Stomach (tissue), 8 donors: ENCODE measurements at regions not wholly inside any gene's neighbourhood (a gene's known extent, or its start where the extent isn't known, plus 50 kb on each side); places are given as distances from the start of the nearest gene placed in this dataset.

ENCODE experiments used
- DNase-seq, 2 donors: peaks; one replicate each; pipeline versions ENCODE4 v3.0.0 to v3.0.0-alpha.2; 2013 to 2019
- H3K27ac ChIP-seq, 5 donors: fragments of 200-600 bp in 4 of 5; sonication (generic) in 4 of 5; one replicate each; pipeline ENCODE4 v1.5.1; 2013 to 2019; ENCODE audit warnings: mild to moderate bottlenecking in 1 of 5, moderate library complexity in 1 of 5
- H3K27me3 ChIP-seq, 3 donors: fragments of 200-600 bp; sonication (generic); one replicate each; pipeline ENCODE4 v1.5.1; 2017 to 2019; ENCODE audit warnings: mixed run types in 1 of 3
- H3K36me3 ChIP-seq, 4 donors: fragments of 200-600 bp; sonication (generic); 1 replicate in 3 of 4; 2 replicates in 1 of 4; pipeline ENCODE4 v1.5.1; 2016 to 2019
- H3K4me1 ChIP-seq, 4 donors: fragments of 200-600 bp; sonication (generic); one replicate each; pipeline ENCODE4 v1.5.1; 2016 to 2019
- H3K4me3 ChIP-seq, 4 donors: fragments of 200-600 bp; sonication (generic) in 3 of 4; one replicate each; pipeline ENCODE4 v1.5.1; 2016 to 2019; ENCODE audit warnings: mild to moderate bottlenecking in 1 of 4
- H3K9me3 ChIP-seq, 4 donors: fragments of 200-600 bp; sonication (generic); one replicate each; pipeline ENCODE4 v1.5.1; 2016 to 2019
- EP300 ChIP-seq: sonication (generic); formaldehyde crosslinking; IDR thresholded peaks from one replicate; pipeline ENCODE4 v1.6.1; 2017; ENCODE audit warnings: antibody characterized with exemption
- POLR2A ChIP-seq, 4 donors: fragments of 450-650 bp; IDR thresholded peaks; one replicate each; pipeline ENCODE4 v1.6.1; 2016; ENCODE audit warnings: antibody characterized with exemption in 4 of 4, control low read depth in 2 of 4, mild to moderate bottlenecking in 1 of 4, moderate library complexity in 1 of 4
- POLR2AphosphoS5 ChIP-seq, 3 donors: sonication (generic); formaldehyde crosslinking; IDR thresholded peaks; one replicate each; pipeline ENCODE4 v1.6.1; 2016; ENCODE audit warnings: antibody characterized with exemption in 3 of 3
- WGBS, 5 donors: extraction: QIAGEN DNeasy Blood & Tissue Kit in 3 of 5; methylation state at CpG; one replicate each; pipeline versions ENCODE4 v1.1.5 to v1.1.7; 2013 to 2018; 5-methylcytosine and 5-hydroxymethylcytosine counted together
- intact Hi-C: fragments of 100-400 bp; cut with DNase I; formaldehyde crosslinking; loops from one replicate; pipeline ENCODE4 v1.15.1; 2023; ENCODE audit warnings: low total_unique reads
- small RNA-seq, 4 donors: library from RNA; depleted of rRNA; stranded (forward); fragments of <200 nt; gene quantifications; one replicate each; pipeline ENCODE3, GENCODE V24; 2016
- TF ChIP-seq, protein P1 (sequence below), 7 experiments: fragments of 450-650 bp in 4 of 7; fragments of 200-600 bp in 3 of 7; sonication (generic) in 3 of 7; IDR thresholded peaks; one replicate each; pipeline ENCODE4 v1.5.1; 2016 to 2019; ENCODE audit warnings: antibody characterized with exemption in 7 of 7, control low read depth in 2 of 7, mild to moderate bottlenecking in 1 of 7
- donor health status: healthy with polysubstance abuse.
- donor health status: Bipolar disorder and iron deficiency.
- donor health status: healthy.

DNA sequence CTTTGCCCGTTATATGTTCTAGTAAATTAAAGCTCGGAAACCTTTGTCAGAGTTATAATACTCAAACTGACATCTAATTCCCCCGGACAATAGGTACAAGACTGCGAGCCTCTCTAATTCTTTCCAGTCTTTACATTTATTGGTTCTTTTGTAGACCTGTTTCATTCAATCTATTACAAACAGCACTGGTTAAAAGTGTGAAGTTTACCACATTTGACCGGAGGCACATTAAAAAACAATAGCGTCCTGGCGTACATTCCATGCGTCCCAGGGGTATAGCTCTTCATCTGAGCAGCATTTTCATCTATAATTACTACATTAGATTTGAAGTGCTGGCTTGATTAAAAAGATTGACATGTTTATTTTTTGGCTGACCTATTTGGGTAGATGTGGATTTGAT, 49.9 kb upstream of the TENM3 start:
- WGBS, 5 donors = 88 to 91% (median 89%) methylated on average over 8 of the region's 8 CpGs
- no peak for DNase-seq

More for the DNA sequence above, 49.9 kb upstream of the TENM3 start:
- H3K9me3 ChIP-seq = no peaks in the 10 kb centered on the region
- no peak overlapping the region for H3K27ac ChIP-seq
- no peaks in the 10 kb centered on the region for H3K36me3 ChIP-seq
- TF ChIP-seq, protein P1, sequence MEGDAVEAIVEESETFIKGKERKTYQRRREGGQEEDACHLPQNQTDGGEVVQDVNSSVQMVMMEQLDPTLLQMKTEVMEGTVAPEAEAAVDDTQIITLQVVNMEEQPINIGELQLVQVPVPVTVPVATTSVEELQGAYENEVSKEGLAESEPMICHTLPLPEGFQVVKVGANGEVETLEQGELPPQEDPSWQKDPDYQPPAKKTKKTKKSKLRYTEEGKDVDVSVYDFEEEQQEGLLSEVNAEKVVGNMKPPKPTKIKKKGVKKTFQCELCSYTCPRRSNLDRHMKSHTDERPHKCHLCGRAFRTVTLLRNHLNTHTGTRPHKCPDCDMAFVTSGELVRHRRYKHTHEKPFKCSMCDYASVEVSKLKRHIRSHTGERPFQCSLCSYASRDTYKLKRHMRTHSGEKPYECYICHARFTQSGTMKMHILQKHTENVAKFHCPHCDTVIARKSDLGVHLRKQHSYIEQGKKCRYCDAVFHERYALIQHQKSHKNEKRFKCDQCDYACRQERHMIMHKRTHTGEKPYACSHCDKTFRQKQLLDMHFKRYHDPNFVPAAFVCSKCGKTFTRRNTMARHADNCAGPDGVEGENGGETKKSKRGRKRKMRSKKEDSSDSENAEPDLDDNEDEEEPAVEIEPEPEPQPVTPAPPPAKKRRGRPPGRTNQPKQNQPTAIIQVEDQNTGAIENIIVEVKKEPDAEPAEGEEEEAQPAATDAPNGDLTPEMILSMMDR (IDR thresholded peaks at IDR 0.05) = no peak
- TF ChIP-seq EP300 (no peak), POLR2AphosphoS5 (IDR thresholded peaks at IDR 0.05) (no peak), POLR2A (IDR thresholded peaks at IDR 0.05) (no peak)
- H3K4me1 ChIP-seq = no peaks in the 10 kb centered on the region
- intact Hi-C loops = no loop called here
- H3K27me3 ChIP-seq = no peaks in the 10 kb centered on the region
- H3K4me3 ChIP-seq = no peak overlapping the region

Small RNAs in the stretch of these regions (small RNA-seq; reads per million reads assigned to genes)
- 0 reads per million in 4 donors for gene AC018710.1
- gene AC019235.1 = 0 reads per million in 4 donors
- 0 reads per million in 4 donors for gene MIR1305
- 0 reads per million in 4 donors for gene RF00571
- 0 reads per million in 4 donors for gene RN7SKP13
- 0 to 0.07 (median 0) reads per million in 4 donors for gene RNA5SP173
- gene RNU1-45P = 0 reads per million in 4 donors
